Psoas muscle (tissue), 7 donors: ENCODE measurements at regions not wholly inside any gene's neighbourhood (a gene's known extent, or its start where the extent isn't known, plus 50 kb on each side); places are given as distances from the start of the nearest gene placed in this dataset.

Experiments
- ATAC-seq, 4 donors: fragments of 200-7000 bp; cut with Tn5 transposase; one replicate each; pipeline ENCODE4 v1.9.1; 2020; ENCODE audit warnings: moderate library complexity in 3 of 4, mild to moderate bottlenecking in 2 of 4
- DNase-seq, 2 donors: peaks; one replicate each; pipeline ENCODE4 v3.0.0-alpha.2; 2020
- H3K27ac ChIP-seq: fragments of 200-600 bp; one replicate; pipeline ENCODE4 v1.8.0; 2022
- H3K27me3 ChIP-seq, 3 donors: fragments of 200-600 bp in 1 of 3; one replicate each; pipeline versions ENCODE4 v1.6.1 to v1.8.0; 2013 to 2022; ENCODE audit warnings: low read length in 2 of 3, mild to moderate bottlenecking in 2 of 3, moderate library complexity in 1 of 3; ENCODE audit not compliant: insufficient read depth in 3 of 3
- H3K36me3 ChIP-seq, 2 donors: fragments of 200-600 bp in 1 of 2; one replicate each; pipeline versions ENCODE4 v1.6.1 to v1.8.0; 2013 to 2022; ENCODE audit warnings: low read depth in 1 of 2, mild to moderate bottlenecking in 1 of 2, moderate library complexity in 1 of 2; ENCODE audit not compliant: insufficient read depth in 1 of 2
- H3K4me1 ChIP-seq: fragments of 200-600 bp; one replicate; pipeline ENCODE4 v1.8.0; 2022
- H3K4me3 ChIP-seq: fragments of 200-600 bp; one replicate; pipeline ENCODE4 v1.8.0; 2022; ENCODE audit warnings: mild to moderate bottlenecking
- H3K9me3 ChIP-seq: fragments of 200-600 bp; one replicate; pipeline ENCODE4 v1.8.0; 2022
- CTCF ChIP-seq: fragments of 200-600 bp; IDR thresholded peaks from one replicate; pipeline ENCODE4 v1.8.0; 2022; ENCODE audit warnings: antibody characterized with exemption
- WGBS, 3 donors: extraction: QIAGEN DNeasy Blood & Tissue Kit; methylation state at CpG; one replicate each; pipeline versions ENCODE4 v1.1.6 to v1.1.7; 2013; 5-methylcytosine and 5-hydroxymethylcytosine counted together
- intact Hi-C, 2 donors: fragments of 100-400 bp; cut with DNase I; formaldehyde crosslinking; loops; one replicate each; pipeline versions ENCODE4 v1.11.0 to v1.14.2; 2022
- donor health status: healthy with polysubstance abuse.
- donor health status: DM: no; HTN: no; CAD: no; lungs with moderate emphysema.
- donor health status: Bipolar disorder and iron deficiency.
- donor health status: healthy.
- donor health status: DM: yes; HTN: yes; CAD: no.
- donor health status: DM: no; HTN: no; CAD: no.
- donor health status: DM: yes; HTN: yes; CAD: no.

DNA sequence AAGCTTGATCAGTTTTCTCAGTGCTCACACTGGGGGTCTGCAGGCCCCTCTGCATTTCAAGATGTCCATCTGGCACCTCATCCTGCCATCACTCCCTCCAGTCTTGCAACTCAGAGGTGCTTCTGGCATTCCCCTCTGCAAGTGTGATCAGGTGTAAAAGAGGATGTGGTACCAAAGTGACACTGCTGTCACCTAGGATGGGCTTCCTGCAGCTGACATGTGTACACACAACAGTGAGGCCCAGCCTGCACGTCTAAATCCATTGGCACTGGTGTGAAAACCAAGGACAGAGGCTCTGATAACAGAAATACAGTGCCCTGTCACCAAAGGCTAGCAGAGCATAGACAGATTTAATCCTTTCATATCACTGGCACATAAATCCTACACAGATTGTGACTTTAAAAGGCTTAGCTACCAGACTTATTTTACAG lies 162.5 kb upstream of the CELF2 start:
- WGBS, 3 donors = 24 to 39% (median 33%) methylated on average over 1 of the region's 1 CpG
- Histone ChIP-seq H3K27ac (no peak overlapping the region), H3K36me3 (no peaks in the 10 kb centered on the region), H3K4me3 (no peak overlapping the region), H3K9me3 (no peaks in the 10 kb centered on the region), H3K27me3 (no peaks in the 10 kb centered on the region), H3K4me1 (no peaks in the 10 kb centered on the region)
- ATAC-seq (no peak), DNase-seq (no peak)
- TF ChIP-seq CTCF = no peak
- intact Hi-C loops = no loop called here

DNA sequence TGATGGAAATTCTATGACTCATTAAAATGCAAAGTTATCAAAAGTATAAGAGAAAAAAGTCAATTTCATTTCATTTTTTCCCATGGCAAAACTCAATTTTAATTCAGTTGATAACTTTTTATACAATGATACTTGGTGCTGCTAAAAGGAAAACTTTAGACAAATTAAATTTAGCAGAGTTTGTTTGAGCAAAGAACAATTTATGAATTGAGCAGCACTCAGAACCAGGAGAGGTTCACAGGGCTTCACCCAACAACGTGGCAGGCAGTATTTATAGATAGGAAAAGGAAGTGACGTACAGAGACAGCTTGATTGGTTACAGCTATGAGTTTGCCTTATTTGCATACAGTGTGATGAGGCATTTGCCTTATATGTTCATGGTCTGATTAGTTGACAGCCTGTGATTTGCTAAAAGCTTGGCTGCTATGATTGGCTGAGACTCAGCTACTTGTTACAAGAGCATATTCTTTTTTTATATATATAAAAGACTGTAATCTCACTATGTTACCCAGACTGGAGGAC lies 157.2 kb upstream of the CELF2 start:
- no peak for ATAC-seq
- Histone ChIP-seq H3K9me3 (no peaks in the 10 kb centered on the region), H3K27me3 (no peaks in the 10 kb centered on the region), H3K4me3 (no peak overlapping the region), H3K4me1 (no peaks in the 10 kb centered on the region), H3K36me3 (no peaks in the 10 kb centered on the region), H3K27ac (no peak overlapping the region)
- no peak for DNase-seq
- intact Hi-C loops = no loop called here
- TF ChIP-seq CTCF = no peak
- WGBS, 3 donors = 72 to 79% (median 77%) methylated on average over 2 of the region's 2 CpGs

DNA sequence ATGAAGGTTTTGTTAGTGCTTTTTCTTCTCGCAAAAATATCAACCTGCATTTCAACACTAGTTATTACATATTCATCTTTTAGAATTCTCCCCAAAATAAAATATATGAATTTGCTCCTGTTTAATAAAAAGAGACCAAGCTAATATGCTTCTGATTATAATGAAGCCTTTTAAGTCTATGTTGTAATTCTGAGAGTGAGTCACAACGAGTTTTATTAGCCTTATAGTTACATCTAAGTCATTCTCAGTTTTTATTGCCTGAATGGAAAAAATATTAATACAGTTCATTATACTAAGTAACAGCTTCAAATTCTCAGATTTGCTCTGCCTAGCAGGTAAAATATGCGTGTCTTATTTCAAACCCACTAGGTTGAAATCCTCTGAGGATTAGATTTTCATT lies 152.4 kb upstream of the CELF2 start:
- Histone ChIP-seq H3K4me1 (no peaks in the 10 kb centered on the region), H3K9me3 (no peaks in the 10 kb centered on the region), H3K27ac (no peak overlapping the region), H3K27me3 (no peaks in the 10 kb centered on the region), H3K36me3 (no peaks in the 10 kb centered on the region), H3K4me3 (no peak overlapping the region)
- no peak for DNase-seq
- intact Hi-C loops = no loop called here
- 70 to 83% (median 79%) methylated on average over 3 of the region's 3 CpGs for WGBS, 3 donors
- TF ChIP-seq CTCF = no peak
- ATAC-seq = no peak

DNA sequence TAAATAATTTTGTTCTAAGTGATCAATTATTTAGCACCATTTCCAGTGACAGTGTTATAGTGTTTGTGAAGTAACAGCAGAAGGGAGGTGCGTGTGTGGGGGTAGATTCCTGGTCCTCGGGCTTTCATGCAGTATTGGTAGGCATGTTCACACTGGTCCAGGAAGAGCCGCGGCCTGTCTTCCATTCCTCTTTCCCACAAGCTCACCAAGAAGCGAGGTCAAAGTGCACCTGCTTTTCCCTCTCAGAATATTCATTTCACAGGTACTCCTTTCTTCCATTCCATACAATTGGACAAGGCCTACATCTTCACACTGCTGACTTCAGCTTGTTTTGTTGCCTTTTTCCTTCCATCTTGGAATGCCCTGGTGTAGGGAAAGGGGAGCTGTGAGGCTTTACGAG lies 151.8 kb upstream of the CELF2 start:
- H3K27ac ChIP-seq = no peak overlapping the region
- H3K4me3 ChIP-seq = no peak overlapping the region
- ATAC-seq (no peak), DNase-seq (no peak)
- H3K27me3 ChIP-seq = no peaks in the 10 kb centered on the region
- H3K36me3 ChIP-seq = no peaks in the 10 kb centered on the region
- no peaks in the 10 kb centered on the region for H3K4me1 ChIP-seq
- no peak for TF ChIP-seq CTCF
- H3K9me3 ChIP-seq = no peaks in the 10 kb centered on the region
- 88 to 94% (median 93%) methylated on average over 6 of the region's 6 CpGs for WGBS, 3 donors
- intact Hi-C loops = no loop called here

DNA sequence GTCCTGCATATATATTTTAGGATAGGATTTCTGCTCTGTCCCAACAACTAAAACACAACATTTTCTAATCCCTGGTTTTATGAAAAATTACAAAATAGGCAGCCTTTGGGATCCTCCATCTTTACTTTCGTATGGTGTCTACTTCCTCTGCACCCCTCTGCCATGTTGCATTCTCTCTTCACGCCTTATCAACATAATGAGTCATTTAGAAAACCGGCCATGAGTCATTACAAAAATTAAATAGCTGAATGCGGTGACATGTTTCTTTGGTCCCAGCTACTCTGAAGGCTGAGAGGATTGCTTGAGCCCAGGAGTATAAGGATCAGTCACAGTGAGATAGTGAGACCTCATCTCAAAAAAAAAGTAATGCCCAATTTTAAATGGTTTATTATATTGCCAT lies 148.1 kb upstream of the CELF2 start:
- Histone ChIP-seq H3K27me3 (no peaks in the 10 kb centered on the region), H3K27ac (no peak overlapping the region), H3K4me3 (no peak overlapping the region), H3K9me3 (no peaks in the 10 kb centered on the region), H3K36me3 (no peaks in the 10 kb centered on the region), H3K4me1 (peaks cover 9% of the 10 kb centered on the region)
- no peak for ATAC-seq
- TF ChIP-seq CTCF = no peak
- intact Hi-C loops = no loop called here
- 82 to 95% (median 87%) methylated on average over 4 of the region's 4 CpGs for WGBS, 3 donors
- DNase-seq = no peak
